CD4-positive, alpha-beta T cell treated with Interleukin-4 for 1 hour (primary cell): ENCODE measurements at regions not wholly inside any gene's neighbourhood (a gene's known extent, or its start where the extent isn't known, plus 50 kb on each side); places are given as distances from the start of the nearest gene placed in this dataset.

Experiments used
- DNase-seq, 2 donors: peaks; one replicate each; pipeline ENCODE4 v3.0.0-alpha.2; 2020 to 2022

- no peak for DNase-seq
Measured at GRCh38 chr3:66592927-66593625, 92.3 kb upstream of the LRIG1 start.

GRCh38 chr3:66593978-66594377, 93.2 kb upstream of the LRIG1 start:
- no peak for DNase-seq

- no peak for DNase-seq
Measured at GRCh38 chr3:66597308-66597863, 96.6 kb upstream of the LRIG1 start.

- no peak for DNase-seq
Measured at GRCh38 chr3:66598168-66598567, 97.3 kb upstream of the LRIG1 start.

- no peak for DNase-seq
Measured at GRCh38 chr3:66602237-66602636, 101.4 kb upstream of the LRIG1 start.

- DNase-seq: no peak
Measured at GRCh38 chr3:66602691-66603090, 101.9 kb upstream of the LRIG1 start.

- DNase-seq: no peak
Measured at GRCh38 chr3:66603151-66603611, 102.4 kb upstream of the LRIG1 start.

- no peak for DNase-seq
Measured at GRCh38 chr3:66604481-66604880, 103.7 kb upstream of the LRIG1 start.

- no peak for DNase-seq
Measured at GRCh38 chr3:66606126-66606525, 105.3 kb upstream of the LRIG1 start.

- DNase-seq: no peak
Measured at GRCh38 chr3:66606868-66607267, 106.0 kb upstream of the LRIG1 start.

- DNase-seq: no peak
Measured at GRCh38 chr3:66609660-66610561, 109.1 kb upstream of the LRIG1 start.

GRCh38 chr3:66610562-66610909, 109.7 kb upstream of the LRIG1 start:
- DNase-seq: no peak

- no peak for DNase-seq
Measured at GRCh38 chr3:66615643-66616301, 115.0 kb upstream of the LRIG1 start.

GRCh38 chr3:66617351-66617750, 116.5 kb upstream of the LRIG1 start:
- no peak for DNase-seq

GRCh38 chr3:66618066-66618465, 117.2 kb upstream of the LRIG1 start:
- no peak for DNase-seq

- no peak for DNase-seq
Measured at GRCh38 chr3:66620296-66620695, 119.5 kb upstream of the LRIG1 start.

- DNase-seq: no peak
Measured at GRCh38 chr3:66622756-66623457, 122.1 kb upstream of the LRIG1 start.

GRCh38 chr3:66625505-66626216, 124.8 kb upstream of the LRIG1 start:
- DNase-seq: no peak

- DNase-seq: no peak
Measured at GRCh38 chr3:66629150-66629981, 128.5 kb upstream of the LRIG1 start.

- no peak for DNase-seq
Measured at GRCh38 chr3:66629982-66630368, 129.2 kb upstream of the LRIG1 start.
